PC-9 (cell line): ENCODE measurements at regions not wholly inside any gene's neighbourhood (a gene's known extent, or its start where the extent isn't known, plus 50 kb on each side); places are given as distances from the start of the nearest gene placed in this dataset.
"Not testable (repeated sequence)": the region's sequence is repeated elsewhere in the genome, so short reads cannot be mapped to it uniquely, and the experiment has no call there.

Source experiments
- BruUV-seq: library from RNA; stranded (reverse); fragments of 400-500 nt; replicated peaks from 2 replicates; lab custom pipeline; 2021; lab: Mats Ljungman, UMichigan
- CTCF ChIA-PET: fragments of 300-600 bp; sonication (Branson Sonifier 250); formaldehyde crosslinking; loops from one replicate; lab custom pipeline; 2022; ENCODE audit warnings: antibody characterized with exemption; lab: Charles Lee
- POLR2A ChIA-PET: fragments of 300-600 bp; sonication (Branson Sonifier 250); formaldehyde crosslinking; loops from one replicate; lab custom pipeline; 2022; ENCODE audit warnings: antibody characterized with exemption; ENCODE audit not compliant: unreplicated experiment; lab: Charles Lee
- DNase-seq, 2 experiments: peaks; one replicate each; pipeline versions ENCODE4 v3.0.0 to v3.0.0-alpha.2; 2015 to 2022; ENCODE audit warnings: mixed read lengths in 1 of 2
- H2AFZ ChIP-seq: fragments of 200-600 bp; sonication (generic); 2 replicates; pipeline ENCODE4 v1.8.1; 2017; ENCODE audit warnings: antibody characterized with exemption
- H3F3A ChIP-seq: fragments of 200-600 bp; sonication (generic); 2 replicates; pipeline ENCODE4 v1.8.1; 2017; ENCODE audit warnings: antibody characterized with exemption, mild to moderate bottlenecking, low read depth; ENCODE audit not compliant: insufficient read depth
- H3K27ac ChIP-seq: fragments of 200-600 bp; sonication (generic); 2 replicates; pipeline ENCODE4 v1.6.1; 2016; ENCODE audit warnings: mixed run types
- H3K27me3 ChIP-seq: fragments of 200-600 bp; sonication (generic); 2 replicates; pipeline ENCODE4 v1.6.1; 2016; ENCODE audit warnings: low read depth, mixed run types; ENCODE audit not compliant: insufficient read depth
- H3K36me3 ChIP-seq: fragments of 200-600 bp; sonication (generic); 2 replicates; pipeline ENCODE4 v1.6.1; 2016; ENCODE audit warnings: low read depth, mixed run types
- H3K4me1 ChIP-seq: fragments of 200-600 bp; sonication (generic); replicated peaks from 2 replicates; pipeline ENCODE4 v1.6.1; 2016; ENCODE audit warnings: mixed run types; ENCODE audit not compliant: insufficient read depth
- H3K4me2 ChIP-seq: fragments of 200-600 bp; sonication (generic); 2 replicates; pipeline ENCODE4 v1.6.1; 2017; ENCODE audit warnings: mixed run types
- H3K4me3 ChIP-seq: fragments of 200-600 bp; sonication (generic); 2 replicates; pipeline ENCODE4 v1.6.1; 2016; ENCODE audit warnings: mixed run types
- H3K79me2 ChIP-seq: fragments of 200-600 bp; sonication (generic); 2 replicates; pipeline ENCODE4 v1.6.1; 2017; ENCODE audit warnings: low read depth, mixed run types
- H3K9me2 ChIP-seq: fragments of 200-600 bp; sonication (generic); 2 replicates; pipeline ENCODE4 v1.8.1; 2017; ENCODE audit warnings: mild to moderate bottlenecking; ENCODE audit not compliant: insufficient read depth
- H3K9me3 ChIP-seq: fragments of 200-600 bp; sonication (generic); 2 replicates; pipeline ENCODE4 v1.8.1; 2016; ENCODE audit warnings: low read depth; ENCODE audit not compliant: insufficient read depth
- H4K20me1 ChIP-seq: fragments of 200-600 bp; sonication (generic); 2 replicates; pipeline ENCODE4 v1.8.1; 2017; ENCODE audit not compliant: insufficient read depth
- CTCF ChIP-seq: fragments of 200-600 bp; sonication (generic); conservative IDR thresholded peaks from 2 replicates; pipeline ENCODE4 v1.6.1; 2017; ENCODE audit warnings: mixed run types, antibody characterized with exemption, mild to moderate bottlenecking, moderate library complexity
- EZH2 ChIP-seq: fragments of 200-600 bp; sonication (generic); IDR thresholded peaks from 2 replicates; pipeline ENCODE4 v1.8.0; 2017; ENCODE audit warnings: antibody characterized with exemption, low read depth
- intact Hi-C: fragments of 100-400 bp; cut with micrococcal nuclease; formaldehyde crosslinking; loops from one replicate; pipeline ENCODE4 v1.10.0; 2022; ENCODE audit not compliant: unreplicated experiment

- H3K27ac ChIP-seq, H3K4me2 ChIP-seq, H3K9me3 ChIP-seq, CTCF ChIA-PET, H3K36me3 ChIP-seq, intact Hi-C loops, H3F3A ChIP-seq, DNase-seq, BruUV-seq, H3K4me1 ChIP-seq, H2AFZ ChIP-seq, H3K27me3 ChIP-seq, H3K79me2 ChIP-seq, H3K4me3 ChIP-seq, H4K20me1 ChIP-seq, H3K9me2 ChIP-seq, POLR2A ChIA-PET: not testable (repeated sequence)
Observed at GRCh38 chr5:134471858-134472449, 53.5 kb upstream of the JADE2 start.

- no TSS peak for BruUV-seq
- no peaks in the 10 kb centered on the region for H3K79me2 ChIP-seq
- H2AFZ ChIP-seq: no peak overlapping the region
- no peak overlapping the region for H3K4me2 ChIP-seq
- no peaks in the 10 kb centered on the region for H3K9me3 ChIP-seq
- CTCF ChIA-PET: no interaction called here
- TF ChIP-seq EZH2: no peak
- DNase-seq: no peak
- H3K4me1 ChIP-seq: peaks cover 25% of the 10 kb centered on the region
- no peaks in the 10 kb centered on the region for H3K9me2 ChIP-seq
- POLR2A ChIA-PET: no interaction called here
- H3F3A ChIP-seq: peaks cover 24% of the 10 kb centered on the region; the same call in 1 of the 2 replicates
- H3K27me3 ChIP-seq: no peaks in the 10 kb centered on the region
- no peak overlapping the region for H3K27ac ChIP-seq
- intact Hi-C loops: no loop called here
- H4K20me1 ChIP-seq: no peaks in the 10 kb centered on the region
- no peak overlapping the region for H3K4me3 ChIP-seq
- H3K36me3 ChIP-seq: no peaks in the 10 kb centered on the region
Observed at GRCh38 chr5:134468921-134469400, 56.5 kb upstream of the JADE2 start.

- H3K27ac ChIP-seq: no peak overlapping the region
- H3K9me3 ChIP-seq: no peaks in the 10 kb centered on the region
- H2AFZ ChIP-seq: no peak overlapping the region
- intact Hi-C loops: no loop called here
- TF ChIP-seq EZH2: no peak
- no peak for TF ChIP-seq CTCF
- no peak overlapping the region; the same call in 1 of the 2 replicates for H3K4me3 ChIP-seq
- BruUV-seq: no TSS peak
- H3F3A ChIP-seq: peaks cover 24% of the 10 kb centered on the region; the same call in 1 of the 2 replicates
- no peaks in the 10 kb centered on the region for H3K9me2 ChIP-seq
- H3K79me2 ChIP-seq: no peaks in the 10 kb centered on the region
- no peaks in the 10 kb centered on the region for H4K20me1 ChIP-seq
- H3K27me3 ChIP-seq: no peaks in the 10 kb centered on the region
- CTCF ChIA-PET: interaction anchor here (1.3 to 2.0 kb wide), 2 partner anchors 42 to 44 kb away, joined by 5 to 6 read pairs; no protein-coding TSS in a partner anchor
- peaks cover 25% of the 10 kb centered on the region for H3K4me1 ChIP-seq
- DNase-seq: no peak
- H3K36me3 ChIP-seq: no peaks in the 10 kb centered on the region
- POLR2A ChIA-PET: no interaction called here
- peak overlapping the region; percentile 94 for H3K4me2 ChIP-seq
Observed at GRCh38 chr5:134467231-134467630, 55.5 kb upstream of the CDKN2AIPNL start.

- no peaks in the 10 kb centered on the region for H3K9me2 ChIP-seq
- TF ChIP-seq CTCF: no peak
- TF ChIP-seq EZH2: no peak
- peak overlapping the region; percentile 84; the same call in 1 of the 2 replicates for H2AFZ ChIP-seq
- peak overlapping the region; percentile 85 for H3K27ac ChIP-seq
- no peaks in the 10 kb centered on the region for H3K9me3 ChIP-seq
- H4K20me1 ChIP-seq: no peaks in the 10 kb centered on the region
- no peaks in the 10 kb centered on the region for H3K36me3 ChIP-seq
- DNase-seq: peak; percentile 58 to 86
- peak overlapping the region; percentile 94 for H3K4me2 ChIP-seq
- ChIA-PET CTCF (interaction anchor here (1.0 to 2.0 kb wide), 4 partner anchors 43 to 58 kb away, joined by 4 to 6 read pairs (median 5); no protein-coding TSS in a partner anchor), POLR2A (interaction anchor here (0.5 to 1.3 kb wide), 5 partner anchors 37 to 292 kb away, joined by 3 to 14 read pairs (median 9); partner anchors contain the start of gene DDX46)
- TSS peak; percentile 89 for BruUV-seq
- peaks cover 24% of the 10 kb centered on the region; the same call in 1 of the 2 replicates for H3F3A ChIP-seq
- intact Hi-C loops: loop anchor here (1.0 kb wide), 4 partner anchors 27 to 59 kb away; partner anchors contain the start of gene JADE2
- H3K4me1 ChIP-seq: peaks cover 25% of the 10 kb centered on the region
- no peaks in the 10 kb centered on the region for H3K79me2 ChIP-seq
- peak overlapping the region; percentile 58 for H3K4me3 ChIP-seq
- H3K27me3 ChIP-seq: no peaks in the 10 kb centered on the region
Observed at GRCh38 chr5:134466241-134467069, 54.8 kb upstream of the CDKN2AIPNL start.
